HEK293 (cell line): ENCODE measurements at regions not wholly inside any gene's neighbourhood (a gene's known extent, or its start where the extent isn't known, plus 50 kb on each side); places are given as distances from the start of the nearest gene placed in this dataset.
"Not testable (repeated sequence)": the region's sequence is repeated elsewhere in the genome, so short reads cannot be mapped to it uniquely, and the experiment has no call there.

Experiments
- CTCF ChIA-PET: fragments of 350-600 bp; formaldehyde crosslinking; extraction: SDS; loops from one replicate; lab custom pipeline; 2021; ENCODE audit warnings: antibody characterized with exemption; lab: Yijun Ruan, JAX
- POLR2A ChIA-PET: fragments of 300-600 bp; formaldehyde crosslinking; extraction: SDS; loops from one replicate; lab custom pipeline; 2020; ENCODE audit warnings: antibody characterized with exemption, inconsistent platforms; lab: Yijun Ruan, JAX
- H3K27ac ChIP-seq: fragments of 200-500 bp; sonication (Bioruptor generic); 2 replicates; pipeline ENCODE4 v1.5.1; 2014; ENCODE audit warnings: low read depth, low read length, control low read depth, inconsistent platforms; ENCODE audit errors: extremely low read depth
- H3K36me3 ChIP-seq, 2 experiments: fragments of 200-500 bp in 1 of 2; sonication (Bioruptor generic) in 1 of 2; 1 replicate in 1 of 2; 2 replicates in 1 of 2; pipeline ENCODE4 v1.5.1; 2014 to 2017; ENCODE audit warnings: inconsistent platforms in 2 of 2, low read length in 2 of 2; ENCODE audit not compliant: control insufficient read depth in 2 of 2, insufficient read depth in 1 of 2
- H3K4me1 ChIP-seq: fragments of 200-500 bp; sonication (Bioruptor generic); 2 replicates; pipeline ENCODE4 v1.5.1; 2014; ENCODE audit warnings: mild to moderate bottlenecking, low read length, inconsistent platforms; ENCODE audit not compliant: control insufficient read depth, insufficient read depth
- H3K4me3 ChIP-seq: 2 replicates; pipeline ENCODE4 v1.5.1; 2011; ENCODE audit warnings: low read depth, mild to moderate bottlenecking, control low read depth, low read length, moderate library complexity
- H3K9me3 ChIP-seq: fragments of 200-500 bp; sonication (Bioruptor generic); 2 replicates; pipeline ENCODE4 v1.5.1; 2014; ENCODE audit warnings: low read depth, low read length, inconsistent platforms; ENCODE audit not compliant: control insufficient read depth, insufficient read depth
- GLI2 ChIP-seq: fragments of 450-650 bp; formaldehyde crosslinking; IDR thresholded peaks from 2 replicates; pipeline ENCODE4; 2017; ENCODE audit warnings: missing biosample characterization, missing genetic modification characterization, low read depth, borderline replicate concordance
- KLF1 ChIP-seq: fragments of 450-650 bp; formaldehyde crosslinking; IDR thresholded peaks from 2 replicates; pipeline ENCODE4 v1.5.1; 2016; ENCODE audit warnings: missing biosample characterization, missing genetic modification characterization
- OVOL3 ChIP-seq: fragments of 450-650 bp; formaldehyde crosslinking; IDR thresholded peaks from 2 replicates; pipeline ENCODE4 v1.5.1; 2016; ENCODE audit warnings: missing biosample characterization, missing genetic modification characterization
- SCRT2 ChIP-seq: fragments of 450-650 bp; formaldehyde crosslinking; IDR thresholded peaks from 2 replicates; pipeline ENCODE4 v1.5.1; 2016; ENCODE audit warnings: missing biosample characterization, missing genetic modification characterization
- SP2 ChIP-seq: fragments of 450-650 bp; formaldehyde crosslinking; IDR thresholded peaks from 2 replicates; pipeline ENCODE4 v1.5.1; 2016; ENCODE audit warnings: missing biosample characterization, missing genetic modification characterization
- ZFP41 ChIP-seq: fragments of 450-650 bp; formaldehyde crosslinking; IDR thresholded peaks from 2 replicates; pipeline ENCODE4 v1.5.1; 2016; ENCODE audit warnings: missing biosample characterization, missing genetic modification characterization, borderline replicate concordance
- ZNF138 ChIP-seq: fragments of 450-650 bp; formaldehyde crosslinking; IDR thresholded peaks from 2 replicates; pipeline ENCODE4 v1.5.1; 2016; ENCODE audit warnings: missing biosample characterization, missing genetic modification characterization, borderline replicate concordance
- ZNF335 ChIP-seq: fragments of 450-650 bp; formaldehyde crosslinking; conservative IDR thresholded peaks from 2 replicates; pipeline ENCODE4 v1.5.1; 2016; ENCODE audit warnings: missing biosample characterization, missing genetic modification characterization
- ZNF350 ChIP-seq: fragments of 450-650 bp; formaldehyde crosslinking; IDR thresholded peaks from 2 replicates; pipeline ENCODE4 v1.5.0; 2017; ENCODE audit warnings: missing biosample characterization, mild to moderate bottlenecking, missing genetic modification characterization
- ZNF660 ChIP-seq: fragments of 450-650 bp; IDR thresholded peaks from 2 replicates; pipeline ENCODE4 v1.5.1; 2018; ENCODE audit warnings: missing biosample characterization, mild to moderate bottlenecking, missing genetic modification characterization
- ZNF677 ChIP-seq: fragments of 450-650 bp; IDR thresholded peaks from 2 replicates; pipeline ENCODE4 v1.5.0; 2018; ENCODE audit warnings: missing biosample characterization, mild to moderate bottlenecking, missing genetic modification characterization, moderate library complexity
- ZNF701 ChIP-seq: fragments of 450-650 bp; formaldehyde crosslinking; IDR thresholded peaks from 2 replicates; pipeline ENCODE4 v1.5.1; 2016; ENCODE audit warnings: missing biosample characterization, missing genetic modification characterization
- ZNF768 ChIP-seq: fragments of 450-650 bp; formaldehyde crosslinking; IDR thresholded peaks from 2 replicates; pipeline ENCODE4 v1.5.1; 2018; ENCODE audit warnings: missing biosample characterization, mild to moderate bottlenecking, missing genetic modification characterization
- ZNF776 ChIP-seq: fragments of 450-650 bp; formaldehyde crosslinking; IDR thresholded peaks from 2 replicates; pipeline ENCODE4 v1.5.0; 2017; ENCODE audit warnings: missing biosample characterization, missing genetic modification characterization, borderline replicate concordance
- TF ChIP-seq, protein P1 (sequence below): fragments of 450-650 bp; formaldehyde crosslinking; IDR thresholded peaks from 2 replicates; pipeline ENCODE4 v1.5.1; 2016; ENCODE audit warnings: missing biosample characterization, missing genetic modification characterization
- TF ChIP-seq, protein P2 (sequence below): fragments of 450-650 bp; formaldehyde crosslinking; IDR thresholded peaks from 2 replicates; pipeline ENCODE4 v1.5.1; 2016; ENCODE audit warnings: missing biosample characterization, missing genetic modification characterization
- TF ChIP-seq, protein P3 (sequence below): fragments of 450-650 bp; formaldehyde crosslinking; IDR thresholded peaks from 2 replicates; pipeline ENCODE4 v1.5.1; 2017; ENCODE audit warnings: missing biosample characterization, missing genetic modification characterization
- TF ChIP-seq, protein P4 (sequence below): IDR thresholded peaks from 2 replicates; pipeline ENCODE4 v1.6.1; 2011; ENCODE audit warnings: mild to moderate bottlenecking, low read depth, low read length, borderline replicate concordance
- TF ChIP-seq, protein P5 (sequence below): fragments of 450-650 bp; formaldehyde crosslinking; IDR thresholded peaks from 2 replicates; pipeline ENCODE4 v1.5.1; 2017; ENCODE audit warnings: missing biosample characterization, missing genetic modification characterization

DNA sequence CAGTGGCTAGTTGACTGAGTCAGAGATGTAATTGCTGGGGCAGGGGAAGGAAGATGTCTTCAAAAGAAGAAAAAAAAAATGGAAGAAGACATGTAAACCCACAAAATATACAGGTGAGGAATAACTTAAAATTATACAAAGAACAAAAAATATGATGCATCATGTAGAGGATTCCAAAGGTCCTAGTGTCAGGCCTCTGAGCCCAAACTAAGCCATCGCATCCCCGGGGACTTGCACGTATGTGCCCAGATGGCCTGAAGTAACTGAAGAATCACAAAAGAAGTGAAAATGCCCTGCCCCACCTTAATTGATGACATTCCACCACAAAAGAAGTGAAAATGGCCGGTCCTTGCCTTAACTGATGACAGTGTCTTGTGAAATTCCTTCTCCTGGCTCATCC, 168.7 kb upstream of the SOX14 start:
- H3K4me3 ChIP-seq, CTCF ChIA-PET, H3K36me3 ChIP-seq, H3K27ac ChIP-seq, H3K4me1 ChIP-seq, H3K9me3 ChIP-seq, POLR2A ChIA-PET: not testable (repeated sequence)

DNA sequence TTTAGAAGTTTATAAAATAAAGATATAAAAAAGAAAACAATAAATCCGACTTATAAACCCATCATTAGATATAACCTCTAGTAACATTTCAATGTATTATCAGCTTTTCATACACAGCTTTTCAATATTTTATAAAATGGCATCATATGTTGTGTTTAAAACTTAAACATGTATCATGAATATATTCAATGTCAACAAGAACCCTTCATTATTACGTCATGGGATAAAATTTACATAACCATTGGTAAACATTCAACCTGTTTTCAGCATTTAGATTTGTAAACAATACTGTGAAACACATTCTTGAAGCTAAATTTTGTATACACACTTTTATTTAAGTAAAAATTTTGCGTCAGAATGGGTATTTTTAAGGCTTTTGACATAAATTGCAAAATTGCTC, 153.4 kb upstream of the SOX14 start:
- H3K9me3 ChIP-seq = no peaks in the 10 kb centered on the region
- no peaks in the 10 kb centered on the region for H3K36me3 ChIP-seq
- POLR2A ChIA-PET = no interaction called here
- H3K27ac ChIP-seq = no peak overlapping the region
- TF ChIP-seq, protein P1, sequence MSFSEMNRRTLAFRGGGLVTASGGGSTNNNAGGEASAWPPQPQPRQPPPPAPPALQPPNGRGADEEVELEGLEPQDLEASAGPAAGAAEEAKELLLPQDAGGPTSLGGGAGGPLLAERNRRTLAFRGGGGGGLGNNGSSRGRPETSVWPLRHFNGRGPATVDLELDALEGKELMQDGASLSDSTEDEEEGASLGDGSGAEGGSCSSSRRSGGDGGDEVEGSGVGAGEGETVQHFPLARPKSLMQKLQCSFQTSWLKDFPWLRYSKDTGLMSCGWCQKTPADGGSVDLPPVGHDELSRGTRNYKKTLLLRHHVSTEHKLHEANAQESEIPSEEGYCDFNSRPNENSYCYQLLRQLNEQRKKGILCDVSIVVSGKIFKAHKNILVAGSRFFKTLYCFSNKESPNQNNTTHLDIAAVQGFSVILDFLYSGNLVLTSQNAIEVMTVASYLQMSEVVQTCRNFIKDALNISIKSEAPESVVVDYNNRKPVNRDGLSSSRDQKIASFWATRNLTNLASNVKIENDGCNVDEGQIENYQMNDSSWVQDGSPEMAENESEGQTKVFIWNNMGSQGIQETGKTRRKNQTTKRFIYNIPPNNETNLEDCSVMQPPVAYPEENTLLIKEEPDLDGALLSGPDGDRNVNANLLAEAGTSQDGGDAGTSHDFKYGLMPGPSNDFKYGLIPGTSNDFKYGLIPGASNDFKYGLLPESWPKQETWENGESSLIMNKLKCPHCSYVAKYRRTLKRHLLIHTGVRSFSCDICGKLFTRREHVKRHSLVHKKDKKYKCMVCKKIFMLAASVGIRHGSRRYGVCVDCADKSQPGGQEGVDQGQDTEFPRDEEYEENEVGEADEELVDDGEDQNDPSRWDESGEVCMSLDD (tag by site-specific recombination) = no peak
- TF ChIP-seq ZNF776 = no peak
- TF ChIP-seq ZNF660 = no peak
- TF ChIP-seq, protein P2, sequence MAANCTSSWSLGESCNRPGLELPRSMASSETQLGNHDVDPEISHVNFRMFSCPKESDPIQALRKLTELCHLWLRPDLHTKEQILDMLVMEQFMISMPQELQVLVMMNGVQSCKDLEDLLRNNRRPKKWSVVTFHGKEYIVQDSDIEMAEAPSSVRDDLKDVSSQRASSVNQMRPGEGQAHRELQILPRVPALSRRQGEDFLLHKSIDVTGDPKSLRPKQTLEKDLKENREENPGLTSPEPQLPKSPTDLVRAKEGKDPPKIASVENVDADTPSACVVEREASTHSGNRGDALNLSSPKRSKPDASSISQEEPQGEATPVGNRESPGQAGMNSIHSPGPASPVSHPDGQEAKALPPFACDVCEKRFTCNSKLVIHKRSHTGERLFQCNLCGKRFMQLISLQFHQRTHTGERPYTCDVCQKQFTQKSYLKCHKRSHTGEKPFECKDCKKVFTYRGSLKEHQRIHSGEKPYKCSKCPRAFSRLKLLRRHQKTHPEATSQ = no peak
- TF ChIP-seq ZNF335 (tag by site-specific recombination) = no peak
- TF ChIP-seq ZFP41 (tag by site-specific recombination) = no peak
- TF ChIP-seq, protein P3, sequence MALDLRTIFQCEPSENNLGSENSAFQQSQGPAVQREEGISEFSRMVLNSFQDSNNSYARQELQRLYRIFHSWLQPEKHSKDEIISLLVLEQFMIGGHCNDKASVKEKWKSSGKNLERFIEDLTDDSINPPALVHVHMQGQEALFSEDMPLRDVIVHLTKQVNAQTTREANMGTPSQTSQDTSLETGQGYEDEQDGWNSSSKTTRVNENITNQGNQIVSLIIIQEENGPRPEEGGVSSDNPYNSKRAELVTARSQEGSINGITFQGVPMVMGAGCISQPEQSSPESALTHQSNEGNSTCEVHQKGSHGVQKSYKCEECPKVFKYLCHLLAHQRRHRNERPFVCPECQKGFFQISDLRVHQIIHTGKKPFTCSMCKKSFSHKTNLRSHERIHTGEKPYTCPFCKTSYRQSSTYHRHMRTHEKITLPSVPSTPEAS (tag by site-specific recombination) = no peak
- TF ChIP-seq GLI2 (tag by site-specific recombination) = no peak
- TF ChIP-seq ZNF350 = no peak
- H3K4me3 ChIP-seq = no peak overlapping the region
- no peaks in the 10 kb centered on the region for H3K4me1 ChIP-seq
- CTCF ChIA-PET = no interaction called here

DNA sequence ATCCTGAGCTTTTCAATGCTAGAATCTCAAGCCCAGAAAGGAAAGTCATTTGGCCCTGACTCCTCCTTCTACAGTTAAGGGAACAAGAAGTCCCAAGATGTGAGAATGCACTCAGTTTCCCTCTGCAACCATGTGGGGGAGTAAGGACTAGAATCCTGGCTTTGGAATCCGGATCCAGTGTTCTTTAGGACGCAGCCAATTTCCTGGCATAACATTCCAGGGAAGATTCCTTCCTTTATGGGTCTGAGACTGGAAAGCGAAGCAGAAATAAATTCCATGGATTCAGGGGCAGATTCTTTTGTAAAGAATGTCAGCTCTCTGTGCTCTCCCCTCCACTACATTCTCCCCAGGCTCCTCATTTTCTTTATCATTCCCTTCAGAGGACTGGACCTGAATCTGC, 151.8 kb upstream of the SOX14 start:
- CTCF ChIA-PET = interaction anchor here (0.7 kb wide), 1 partner anchor 95 kb away, joined by 4 read pairs; no protein-coding TSS in a partner anchor
- H3K9me3 ChIP-seq = no peaks in the 10 kb centered on the region
- H3K36me3 ChIP-seq = no peaks in the 10 kb centered on the region
- POLR2A ChIA-PET = no interaction called here
- no peak for TF ChIP-seq ZNF701 (tag by site-specific recombination)
- H3K4me3 ChIP-seq = no peak overlapping the region
- no peak overlapping the region for H3K27ac ChIP-seq
- no peaks in the 10 kb centered on the region for H3K4me1 ChIP-seq

DNA sequence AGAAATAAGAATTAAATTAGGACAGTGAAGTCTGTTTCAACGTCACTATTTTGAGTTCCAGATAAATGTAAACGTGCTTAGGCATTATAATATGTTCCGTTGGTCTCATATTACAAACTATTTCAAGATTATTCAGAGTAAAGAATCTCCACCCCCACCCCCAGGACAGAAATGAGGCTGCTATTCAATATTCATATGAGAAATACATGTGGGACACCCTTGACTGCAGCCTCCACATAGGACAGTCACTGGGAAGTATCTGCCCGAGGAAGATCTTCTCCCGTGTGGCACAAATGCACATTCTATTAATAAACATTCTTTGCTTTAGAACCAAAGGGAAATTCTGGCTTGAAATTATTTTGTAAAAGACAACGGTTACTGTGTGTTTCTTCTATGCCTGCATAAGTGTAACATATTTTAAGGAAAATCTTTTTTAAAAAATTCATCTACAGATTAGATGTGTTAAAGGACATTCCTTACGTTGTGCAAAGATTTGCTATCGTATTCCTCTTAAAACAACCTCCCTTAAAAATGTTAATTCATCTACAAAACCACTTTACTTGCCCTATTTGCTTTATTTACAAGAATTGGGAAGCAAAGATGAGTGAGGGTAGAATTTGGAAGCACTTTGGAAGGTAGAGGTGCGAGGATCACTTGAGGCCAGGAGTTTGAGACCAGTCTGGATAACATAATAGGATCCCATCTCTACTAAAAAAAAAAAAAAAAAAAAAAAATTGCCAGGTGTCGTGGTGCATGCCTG, 148.3 kb upstream of the SOX14 start:
- POLR2A ChIA-PET = no interaction called here
- Histone ChIP-seq H3K4me1 (no peaks in the 10 kb centered on the region), H3K36me3 (no peaks in the 10 kb centered on the region), H3K4me3 (no peak overlapping the region), H3K27ac (no peak overlapping the region)
- no peak for TF ChIP-seq SP2 (tag by site-specific recombination)
- TF ChIP-seq, protein P4, sequence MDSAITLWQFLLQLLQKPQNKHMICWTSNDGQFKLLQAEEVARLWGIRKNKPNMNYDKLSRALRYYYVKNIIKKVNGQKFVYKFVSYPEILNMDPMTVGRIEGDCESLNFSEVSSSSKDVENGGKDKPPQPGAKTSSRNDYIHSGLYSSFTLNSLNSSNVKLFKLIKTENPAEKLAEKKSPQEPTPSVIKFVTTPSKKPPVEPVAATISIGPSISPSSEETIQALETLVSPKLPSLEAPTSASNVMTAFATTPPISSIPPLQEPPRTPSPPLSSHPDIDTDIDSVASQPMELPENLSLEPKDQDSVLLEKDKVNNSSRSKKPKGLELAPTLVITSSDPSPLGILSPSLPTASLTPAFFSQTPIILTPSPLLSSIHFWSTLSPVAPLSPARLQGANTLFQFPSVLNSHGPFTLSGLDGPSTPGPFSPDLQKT = no peak
- no peak for TF ChIP-seq ZNF350
- TF ChIP-seq KLF1 = no peak
- no peak for TF ChIP-seq SCRT2 (tag by site-specific recombination)
- no peak for TF ChIP-seq ZNF768 (tag by site-specific recombination)
- no peak for TF ChIP-seq OVOL3 (tag by site-specific recombination)
- TF ChIP-seq, protein P5, sequence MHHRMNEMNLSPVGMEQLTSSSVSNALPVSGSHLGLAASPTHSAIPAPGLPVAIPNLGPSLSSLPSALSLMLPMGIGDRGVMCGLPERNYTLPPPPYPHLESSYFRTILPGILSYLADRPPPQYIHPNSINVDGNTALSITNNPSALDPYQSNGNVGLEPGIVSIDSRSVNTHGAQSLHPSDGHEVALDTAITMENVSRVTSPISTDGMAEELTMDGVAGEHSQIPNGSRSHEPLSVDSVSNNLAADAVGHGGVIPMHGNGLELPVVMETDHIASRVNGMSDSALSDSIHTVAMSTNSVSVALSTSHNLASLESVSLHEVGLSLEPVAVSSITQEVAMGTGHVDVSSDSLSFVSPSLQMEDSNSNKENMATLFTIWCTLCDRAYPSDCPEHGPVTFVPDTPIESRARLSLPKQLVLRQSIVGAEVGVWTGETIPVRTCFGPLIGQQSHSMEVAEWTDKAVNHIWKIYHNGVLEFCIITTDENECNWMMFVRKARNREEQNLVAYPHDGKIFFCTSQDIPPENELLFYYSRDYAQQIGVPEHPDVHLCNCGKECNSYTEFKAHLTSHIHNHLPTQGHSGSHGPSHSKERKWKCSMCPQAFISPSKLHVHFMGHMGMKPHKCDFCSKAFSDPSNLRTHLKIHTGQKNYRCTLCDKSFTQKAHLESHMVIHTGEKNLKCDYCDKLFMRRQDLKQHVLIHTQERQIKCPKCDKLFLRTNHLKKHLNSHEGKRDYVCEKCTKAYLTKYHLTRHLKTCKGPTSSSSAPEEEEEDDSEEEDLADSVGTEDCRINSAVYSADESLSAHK (tag by site-specific recombination) = no peak
- TF ChIP-seq ZNF677 = no peak
- TF ChIP-seq ZNF138 (tag by site-specific recombination) = no peak
- TF ChIP-seq, all 188 proteins: peak for 0
- H3K9me3 ChIP-seq = no peaks in the 10 kb centered on the region
- CTCF ChIA-PET = no interaction called here
